K562 (cell line): ENCODE measurements at regions not wholly inside any gene's neighbourhood (a gene's known extent, or its start where the extent isn't known, plus 50 kb on each side); places are given as distances from the start of the nearest gene placed in this dataset.

Source experiments
- ATAC-seq: fragments of 200-7000 bp; cut with Tn5 transposase; 3 replicates; pipeline ENCODE4 v1.9.1; 2020; ENCODE audit warnings: moderate library complexity
- BruUV-seq: library from RNA; stranded (reverse); fragments of 400-500 nt; replicated peaks from 2 replicates; lab custom pipeline; 2021; lab: Mats Ljungman, UMichigan
- CTCF ChIA-PET: fragments of 300-600 bp; formaldehyde crosslinking; extraction: SDS; loops from one replicate; lab custom pipeline; 2021; ENCODE audit warnings: low intra/inter-chr PET ratio; lab: Yijun Ruan, JAX
- POLR2A ChIA-PET: fragments of 300-600, 350-650 bp; sonication (Branson Sonifier 250); formaldehyde crosslinking; extraction: SDS; loops from one replicate; lab custom pipeline; 2021; ENCODE audit warnings: antibody characterized with exemption, inconsistent platforms; lab: Yijun Ruan, JAX
- DNase-seq, 4 experiments: peaks; one replicate each; pipeline versions ENCODE4 v3.0.0 to v3.0.0-alpha.2; 2011 to 2018; ENCODE audit warnings: low spot score in 3 of 4, mixed read lengths in 3 of 4; ENCODE audit errors: extremely low read depth in 1 of 4
- FAIRE-seq: peaks from 2 replicates; lab custom pipeline; 2011; peaks lifted over from hg19 to GRCh38; lab: Jason Lieb, UNC
- H2AFZ ChIP-seq: 2 replicates; pipeline ENCODE4 v1.6.0; 2011; ENCODE audit warnings: low read depth, low read length, control low read depth, inconsistent platforms
- H3K27ac ChIP-seq: fragments of 200-600 bp; 3 replicates; pipeline ENCODE4 v1.8.0; 2011; ENCODE audit warnings: low read depth, mild to moderate bottlenecking, control low read depth, inconsistent platforms, low read length, moderate library complexity, mixed read lengths; ENCODE audit errors: extremely low read depth
- H3K27me3 ChIP-seq, 2 experiments: fragments of 300-600 bp in 1 of 2; 2 replicates in 1 of 2; 3 replicates in 1 of 2; pipeline versions ENCODE4 v1.6.0 to v1.8.0; 2011; ENCODE audit warnings: inconsistent platforms in 2 of 2, low read length in 2 of 2, mild to moderate bottlenecking in 1 of 2, mixed read lengths in 1 of 2, moderate library complexity in 1 of 2; ENCODE audit not compliant: control insufficient read depth in 2 of 2, insufficient read depth in 2 of 2
- H3K36me3 ChIP-seq: fragments of 300-600 bp; 3 replicates; pipeline ENCODE4 v1.8.0; 2011; ENCODE audit warnings: mild to moderate bottlenecking, low read length, inconsistent platforms; ENCODE audit not compliant: control insufficient read depth, insufficient read depth
- H3K4me1 ChIP-seq, 2 experiments: fragments of 200-600 bp in 1 of 2; replicated peaks in 1 of 2; 2 replicates in 1 of 2; 3 replicates in 1 of 2; pipeline versions ENCODE4 v1.5.1 to v1.8.0; 2011; ENCODE audit warnings: inconsistent platforms in 2 of 2, low read length in 2 of 2, mild to moderate bottlenecking in 1 of 2, mixed read lengths in 1 of 2, moderate library complexity in 1 of 2; ENCODE audit not compliant: control insufficient read depth in 2 of 2, insufficient read depth in 2 of 2
- H3K4me2 ChIP-seq: 2 replicates; pipeline ENCODE4 v1.6.1; 2011; ENCODE audit warnings: low read length, control low read depth, inconsistent platforms, mixed read lengths; ENCODE audit not compliant: insufficient read depth
- H3K4me3 ChIP-seq: fragments of 200-600 bp; sonication (generic), shearing (Covaris generic); 2 replicates; pipeline ENCODE4 v1.5.1; 2016; ENCODE audit warnings: control low read depth, inconsistent platforms
- H3K79me2 ChIP-seq: fragments of 200-600 bp; 3 replicates; pipeline ENCODE4 v1.8.0; 2011; ENCODE audit warnings: low read length, inconsistent platforms; ENCODE audit not compliant: control insufficient read depth, insufficient read depth
- H3K9ac ChIP-seq, 2 experiments: 2 replicates each; pipeline versions ENCODE4 v1.6.0 to v1.6.1; 2011; ENCODE audit warnings: low read depth in 2 of 2, low read length in 2 of 2, control low read depth in 1 of 2, inconsistent platforms in 1 of 2, mild to moderate bottlenecking in 1 of 2, mixed read lengths in 1 of 2; ENCODE audit not compliant: insufficient read depth in 1 of 2
- H3K9me1 ChIP-seq: one replicate; pipeline ENCODE4 v1.6.0; 2011; ENCODE audit warnings: inconsistent platforms, mild to moderate bottlenecking, low read length, moderate library complexity; ENCODE audit not compliant: control insufficient read depth, insufficient read depth
- H3K9me3 ChIP-seq: replicated peaks from 2 replicates; pipeline ENCODE4 v1.5.1; 2011; ENCODE audit warnings: low read depth, low read length, inconsistent platforms; ENCODE audit not compliant: control insufficient read depth, insufficient read depth
- H4K20me1 ChIP-seq: replicated peaks from 2 replicates; pipeline ENCODE4 v1.6.1; 2011; ENCODE audit warnings: low read length, inconsistent platforms, mixed read lengths; ENCODE audit not compliant: control insufficient read depth, insufficient read depth
- CBX8 ChIP-seq: fragments of 200-600 bp; sonication (generic); IDR thresholded peaks from 2 replicates; pipeline ENCODE4 v1.6.1; 2012; ENCODE audit warnings: borderline replicate concordance, mixed run types, low read depth, mild to moderate bottlenecking, moderate library complexity, mixed read lengths, low read length, control low read depth, inconsistent platforms; ENCODE audit not compliant: poor library complexity, severe bottlenecking; ENCODE audit errors: extremely low read depth
- CREM ChIP-seq: IDR thresholded peaks from 2 replicates; pipeline ENCODE4 v1.6.1; 2014; ENCODE audit warnings: antibody characterized with exemption, low read depth
- DNMT1 ChIP-seq: fragments of 450-650 bp; IDR thresholded peaks from 2 replicates; pipeline ENCODE4 v1.6.1; 2016; ENCODE audit warnings: antibody characterized with exemption, mild to moderate bottlenecking
- KDM4B ChIP-seq, 2 experiments: fragments of 450-650 bp in 1 of 2; sonication (generic) in 1 of 2; IDR thresholded peaks; 2 replicates each; pipeline ENCODE4 v1.6.1; 2016 to 2017; ENCODE audit warnings: borderline replicate concordance in 2 of 2, antibody characterized with exemption in 1 of 2, low read depth in 1 of 2, mild to moderate bottlenecking in 1 of 2
- MAX ChIP-seq: sonication (generic); formaldehyde crosslinking; IDR thresholded peaks from 2 replicates; pipeline ENCODE4 v1.9.0; 2022; ENCODE audit warnings: mild to moderate bottlenecking, missing genetic modification reagents
- MBD2 ChIP-seq: sonication (generic); IDR thresholded peaks from 2 replicates; pipeline ENCODE4 v1.6.1; 2016; ENCODE audit warnings: low read depth, borderline replicate concordance
- MXI1 ChIP-seq: IDR thresholded peaks from 2 replicates; pipeline ENCODE4 v1.6.1; 2011; ENCODE audit warnings: low read depth, mild to moderate bottlenecking, improper control_type of control experiment, low read length
- NKRF ChIP-seq: fragments of 450-650 bp; IDR thresholded peaks from 2 replicates; pipeline ENCODE4 v1.6.1; 2016; ENCODE audit warnings: borderline replicate concordance
- PRPF4 ChIP-seq: fragments of 200-400 bp; formaldehyde crosslinking; IDR thresholded peaks from one replicate; pipeline ENCODE4 v1.6.1; 2017; ENCODE audit warnings: low read length, low read depth, mild to moderate bottlenecking; ENCODE audit not compliant: insufficient read depth, poor library complexity, severe bottlenecking
- RBM15 ChIP-seq: fragments of 200-400 bp; formaldehyde crosslinking; IDR thresholded peaks from 2 replicates; pipeline ENCODE4 v1.6.1; 2018; ENCODE audit warnings: mild to moderate bottlenecking, low read length, moderate library complexity; ENCODE audit not compliant: insufficient read depth
- RBM25 ChIP-seq: fragments of 200-400 bp; formaldehyde crosslinking; IDR thresholded peaks from 2 replicates; pipeline ENCODE4 v1.6.1; 2018; ENCODE audit warnings: low read length, low read depth, moderate library complexity; ENCODE audit not compliant: severe bottlenecking
- SUPT5H ChIP-seq: fragments of 450-650 bp; IDR thresholded peaks from 2 replicates; pipeline ENCODE4 v1.6.1; 2016
- TAL1 ChIP-seq: fragments of 450-650 bp; IDR thresholded peaks from 2 replicates; pipeline ENCODE4 v1.6.1; 2016; ENCODE audit warnings: mild to moderate bottlenecking
- TEAD4 ChIP-seq, 2 experiments: sonication (generic) in 1 of 2; formaldehyde crosslinking in 1 of 2; IDR thresholded peaks; 2 replicates each; pipeline versions ENCODE4 v1.6.1 to v1.8.0; 2012 to 2022; ENCODE audit warnings: borderline replicate concordance in 1 of 2, inconsistent platforms in 1 of 2, low read length in 1 of 2, mild to moderate bottlenecking in 1 of 2, missing genetic modification reagents in 1 of 2
- ZFPM2 ChIP-seq: fragments of 250-450 bp; sonication (Bioruptor Pico); IDR thresholded peaks from 2 replicates; pipeline ENCODE4 v1.5.1; 2022; ENCODE audit warnings: mild to moderate bottlenecking
- ZNF174 ChIP-seq: fragments of 250-450 bp; sonication (Bioruptor Pico); IDR thresholded peaks from 2 replicates; pipeline ENCODE4 v1.4.0; 2020; ENCODE audit warnings: mild to moderate bottlenecking
- WGBS: fragments of 100-300 bp; shearing (Covaris generic); methylation state at CpG from one replicate; pipeline ENCODE4 v1.1.6; 2016; ENCODE audit warnings: low coverage, mixed read lengths; ENCODE audit not compliant: insufficient coverage; ENCODE audit errors: missing lambda C conversion rate; 5-methylcytosine and 5-hydroxymethylcytosine counted together
- in situ Hi-C: fragments of 300-500 bp; cut with MboI; formaldehyde crosslinking; loops from 4 replicates; pipeline ENCODE4 v1.15.0; 2018; ENCODE audit warnings: inconsistent platforms, mixed read lengths
- intact Hi-C: fragments of 100-400 bp; cut with micrococcal nuclease; formaldehyde crosslinking; loops from 2 replicates; pipeline ENCODE4 v1.14.2; 2022
- TF ChIP-seq, protein P1 (sequence below): fragments of 200-400 bp; formaldehyde crosslinking; IDR thresholded peaks from 2 replicates; pipeline ENCODE4 v1.6.1; 2017; ENCODE audit warnings: mild to moderate bottlenecking, low read depth, low read length, moderate library complexity

- no peak overlapping the region for H3K9ac ChIP-seq
- ATAC-seq = no peak
- no peak overlapping the region for H3K27ac ChIP-seq
- H3K4me3 ChIP-seq = no peak overlapping the region
- intact Hi-C loops (no loop called here), in situ Hi-C loops (no loop called here)
- H4K20me1 ChIP-seq = no peaks in the 10 kb centered on the region
- no peak for DNase-seq
- H3K9me1 ChIP-seq = no peaks in the 10 kb centered on the region
- H3K4me2 ChIP-seq = no peak overlapping the region
- no peaks in the 10 kb centered on the region for H3K4me1 ChIP-seq
- H3K79me2 ChIP-seq = no peaks in the 10 kb centered on the region
- no peak for FAIRE-seq
- WGBS = 0% methylated on average over 7 of the region's 7 CpGs
- ChIA-PET CTCF (no interaction called here), POLR2A (no interaction called here)
- H3K36me3 ChIP-seq = no peaks in the 10 kb centered on the region
- BruUV-seq = no TSS peak
- no peak overlapping the region for H2AFZ ChIP-seq
- H3K27me3 ChIP-seq = no peaks in the 10 kb centered on the region
- H3K9me3 ChIP-seq = no peaks in the 10 kb centered on the region
- TF ChIP-seq MXI1 (no peak), MBD2 (no peak), RBM25 (no peak), RBM15 (no peak), CBX8 (no peak), PRPF4 (no peak), KDM4B (IDR thresholded peaks at IDR 0.05; ENCODE audit: borderline replicate concordance in 2 of 2, low read depth in 1 of 2) (no peak), NKRF (no peak), MAX (no peak), DNMT1 (no peak), TEAD4 (IDR thresholded peaks at IDR 0.05; ENCODE audit: low read length) (no peak), TEAD4 (CRISPR knock-in tag; IDR thresholded peaks at IDR 0.05; ENCODE audit: borderline replicate concordance) (no peak), ZFPM2 (CRISPR knock-in tag) (no peak), SUPT5H (no peak), ZNF174 (CRISPR knock-in tag) (no peak), CREM (no peak), TAL1 (no peak)
- TF ChIP-seq, protein P1, sequence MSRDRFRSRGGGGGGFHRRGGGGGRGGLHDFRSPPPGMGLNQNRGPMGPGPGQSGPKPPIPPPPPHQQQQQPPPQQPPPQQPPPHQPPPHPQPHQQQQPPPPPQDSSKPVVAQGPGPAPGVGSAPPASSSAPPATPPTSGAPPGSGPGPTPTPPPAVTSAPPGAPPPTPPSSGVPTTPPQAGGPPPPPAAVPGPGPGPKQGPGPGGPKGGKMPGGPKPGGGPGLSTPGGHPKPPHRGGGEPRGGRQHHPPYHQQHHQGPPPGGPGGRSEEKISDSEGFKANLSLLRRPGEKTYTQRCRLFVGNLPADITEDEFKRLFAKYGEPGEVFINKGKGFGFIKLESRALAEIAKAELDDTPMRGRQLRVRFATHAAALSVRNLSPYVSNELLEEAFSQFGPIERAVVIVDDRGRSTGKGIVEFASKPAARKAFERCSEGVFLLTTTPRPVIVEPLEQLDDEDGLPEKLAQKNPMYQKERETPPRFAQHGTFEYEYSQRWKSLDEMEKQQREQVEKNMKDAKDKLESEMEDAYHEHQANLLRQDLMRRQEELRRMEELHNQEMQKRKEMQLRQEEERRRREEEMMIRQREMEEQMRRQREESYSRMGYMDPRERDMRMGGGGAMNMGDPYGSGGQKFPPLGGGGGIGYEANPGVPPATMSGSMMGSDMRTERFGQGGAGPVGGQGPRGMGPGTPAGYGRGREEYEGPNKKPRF = no peak
Measured at GRCh38 chr10:130395248-130395936, 259.2 kb downstream of the GLRX3 start.
